Putamen (tissue), 1 donor: ENCODE measurements at regions not wholly inside any gene's neighbourhood (a gene's known extent, or its start where the extent isn't known, plus 50 kb on each side); places are given as distances from the start of the nearest gene placed in this dataset.
"Not testable (repeated sequence)": the region's sequence is repeated elsewhere in the genome, so short reads cannot be mapped to it uniquely, and the experiment has no call there.

Experiments
- DNase-seq: peaks from one replicate; pipeline ENCODE4 v3.0.0-alpha.2; 2016; ENCODE audit warnings: low spot score

- DNase-seq: no peak
Measured at GRCh38 chr5:126101901-126102300, 321.3 kb upstream of the GRAMD2B start.

GRCh38 chr5:126103050-126103449 lies 320.2 kb upstream of the GRAMD2B start:
- DNase-seq: no peak

DNA sequence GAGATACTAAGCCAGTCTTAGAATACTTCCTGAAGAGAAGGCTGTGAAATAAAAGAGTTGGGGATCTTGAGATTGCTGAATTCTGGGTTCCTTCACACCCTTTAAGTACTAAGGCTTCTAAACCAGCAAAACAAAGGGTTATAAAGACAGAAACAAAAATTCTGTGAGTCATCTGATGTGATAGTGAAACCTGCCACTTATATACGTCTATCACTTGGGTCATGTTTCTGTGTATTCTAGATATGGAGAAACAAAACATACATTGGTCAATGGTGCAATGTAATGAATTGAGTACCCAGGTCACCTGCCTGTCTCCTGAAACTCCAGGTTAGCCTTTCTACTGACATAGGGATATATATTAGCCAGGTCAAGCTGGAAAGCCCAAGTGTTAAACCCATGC lies 319.3 kb upstream of the GRAMD2B start:
- no peak for DNase-seq

GRCh38 chr5:126104341-126104740 lies 318.9 kb upstream of the GRAMD2B start:
- no peak for DNase-seq

GRCh38 chr5:126104951-126105350 lies 318.3 kb upstream of the GRAMD2B start:
- DNase-seq: no peak

DNA sequence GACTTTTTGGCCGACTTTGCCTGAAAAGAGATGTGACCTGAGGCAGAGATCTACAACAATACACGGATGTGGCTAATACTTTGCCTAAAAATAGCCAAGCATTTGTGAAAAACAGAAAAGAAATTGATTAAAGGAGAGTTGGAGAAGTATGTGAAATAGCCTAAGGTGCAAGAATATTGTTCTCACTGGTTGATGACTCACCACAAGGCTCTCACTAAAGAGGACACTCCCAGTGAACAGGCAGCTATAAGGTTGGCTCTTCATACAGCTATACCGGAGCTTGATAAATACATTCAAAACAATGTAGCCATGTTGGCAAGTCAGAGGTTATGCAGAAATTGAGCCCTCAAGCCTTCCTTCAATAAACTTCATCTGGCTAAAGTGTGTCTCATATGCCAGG lies 317.2 kb upstream of the GRAMD2B start:
- no peak for DNase-seq

GRCh38 chr5:126107381-126107780 lies 315.8 kb upstream of the GRAMD2B start:
- DNase-seq: no peak

DNA sequence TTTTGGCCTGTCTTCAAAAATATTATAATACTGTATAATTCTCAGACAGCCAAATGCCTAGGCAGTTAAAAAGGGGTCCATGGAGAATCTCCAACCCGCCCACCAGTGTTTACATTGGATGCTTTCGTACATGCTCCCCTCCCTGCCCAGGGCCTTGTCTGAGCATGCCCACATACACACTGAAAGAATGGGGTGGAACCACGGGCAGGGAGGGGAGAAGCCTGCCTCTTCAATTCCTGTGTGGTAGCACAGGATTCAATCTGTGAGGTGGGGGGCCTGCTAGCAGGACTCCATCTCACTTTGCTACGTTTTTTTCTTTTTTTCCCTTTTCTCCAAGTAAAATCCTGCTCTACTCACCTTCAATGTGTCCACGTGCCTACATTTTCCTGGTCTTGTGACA lies 314.7 kb upstream of the GRAMD2B start:
- no peak for DNase-seq

- DNase-seq: no peak
Measured at GRCh38 chr5:126115059-126115629, 308.1 kb upstream of the GRAMD2B start.

DNA sequence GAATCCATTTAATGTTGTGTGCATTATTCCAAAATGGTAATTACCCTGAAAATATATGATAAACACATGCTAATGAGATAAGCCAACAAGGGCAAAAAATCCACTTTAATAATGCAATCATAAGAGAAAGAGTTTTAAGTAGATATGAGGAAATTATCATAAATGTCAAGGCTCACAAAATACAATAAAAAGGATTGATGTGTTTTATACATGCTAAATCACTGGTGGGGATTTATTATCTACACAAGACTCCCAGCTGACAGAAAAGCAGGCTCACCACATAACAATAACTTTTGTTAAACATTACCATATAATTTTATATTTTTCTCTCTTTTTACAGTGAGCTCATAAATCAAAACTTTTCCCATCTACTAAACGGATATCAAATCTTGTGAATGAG lies 306.2 kb upstream of the GRAMD2B start:
- DNase-seq: no peak

GRCh38 chr5:126119887-126120442 lies 303.2 kb upstream of the GRAMD2B start:
- no peak for DNase-seq

GRCh38 chr5:126120939-126121338 lies 302.3 kb upstream of the GRAMD2B start:
- no peak for DNase-seq

GRCh38 chr5:126122942-126123341 lies 300.3 kb upstream of the GRAMD2B start:
- no peak for DNase-seq

- no peak for DNase-seq
Measured at GRCh38 chr5:126124706-126125345, 298.4 kb upstream of the GRAMD2B start.

GRCh38 chr5:126125407-126125806 lies 297.8 kb upstream of the GRAMD2B start:
- no peak for DNase-seq

DNA sequence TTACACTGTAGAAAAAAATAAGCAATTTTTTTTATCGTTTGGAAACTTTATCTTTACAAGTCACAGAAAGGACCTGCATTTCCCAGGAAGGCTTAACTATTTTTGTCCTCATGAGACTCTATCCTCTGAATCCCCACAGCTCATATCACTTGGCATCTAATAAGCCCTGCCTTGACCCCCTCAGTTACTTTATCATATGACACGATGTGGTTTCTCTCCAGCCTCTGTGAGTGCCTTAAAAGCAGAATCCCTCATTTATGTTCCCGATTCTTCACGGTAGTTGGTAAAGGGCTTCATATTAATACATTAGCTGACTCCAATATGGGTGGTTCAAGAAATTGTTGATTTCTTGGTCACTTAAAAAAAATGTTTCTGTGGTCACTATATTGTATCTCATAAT lies 296.6 kb upstream of the GRAMD2B start:
- DNase-seq: no peak

DNA sequence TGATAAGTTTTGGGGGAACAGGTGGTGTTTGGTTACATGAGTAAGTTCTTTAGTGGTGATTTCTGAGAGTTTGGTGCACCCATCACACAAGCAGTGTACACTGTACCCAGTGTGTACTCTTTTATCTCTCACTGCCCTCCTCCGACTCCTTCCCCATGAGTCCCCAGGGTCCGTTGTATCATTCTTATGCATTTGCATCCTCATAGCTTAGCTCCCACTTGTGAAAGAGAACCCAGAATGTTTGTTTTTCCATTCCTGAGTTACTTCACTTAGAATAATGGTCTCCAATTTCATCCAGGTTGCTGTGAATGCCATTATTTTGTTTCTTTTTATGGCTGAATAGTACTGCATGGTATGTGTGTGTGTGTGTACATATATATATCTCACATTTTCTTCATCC lies 295.8 kb upstream of the GRAMD2B start:
- DNase-seq: not testable (repeated sequence)

- DNase-seq: no peak
Measured at GRCh38 chr5:126129431-126129830, 293.8 kb upstream of the GRAMD2B start.

- DNase-seq: no peak
Measured at GRCh38 chr5:126133424-126133823, 289.8 kb upstream of the GRAMD2B start.

- no peak for DNase-seq
Measured at GRCh38 chr5:126137891-126138280, 285.3 kb upstream of the GRAMD2B start.

DNA sequence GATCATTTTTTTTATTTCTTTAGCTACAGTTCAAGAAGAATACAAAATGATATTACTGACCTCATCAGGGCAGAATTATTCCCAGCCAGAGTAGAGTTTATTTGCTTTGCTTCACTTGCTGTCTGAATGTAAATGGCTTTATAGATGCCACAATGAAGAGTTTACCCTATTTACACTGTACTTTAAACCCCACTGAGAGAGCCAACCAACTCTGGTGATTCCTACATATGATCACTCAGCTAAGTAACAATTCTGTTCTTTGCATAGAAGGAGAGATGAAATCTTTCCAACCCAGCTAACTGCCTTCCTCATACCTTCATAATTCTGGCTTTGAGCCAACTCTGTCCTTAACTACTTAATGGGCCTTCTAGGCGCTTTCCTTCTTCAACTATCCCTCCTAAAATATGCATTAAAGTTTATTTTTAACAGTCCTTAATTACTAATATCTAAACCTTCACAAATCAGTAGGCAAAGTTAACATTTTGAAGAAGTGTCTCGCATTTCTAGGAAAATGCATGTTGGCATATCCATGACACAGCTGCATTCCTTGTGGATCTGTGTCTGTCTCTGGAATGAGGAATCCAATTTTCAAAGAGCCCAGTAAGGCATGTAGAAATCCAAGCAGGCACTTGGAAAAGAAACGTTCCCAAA lies 284.8 kb upstream of the GRAMD2B start:
- no peak for DNase-seq

DNA sequence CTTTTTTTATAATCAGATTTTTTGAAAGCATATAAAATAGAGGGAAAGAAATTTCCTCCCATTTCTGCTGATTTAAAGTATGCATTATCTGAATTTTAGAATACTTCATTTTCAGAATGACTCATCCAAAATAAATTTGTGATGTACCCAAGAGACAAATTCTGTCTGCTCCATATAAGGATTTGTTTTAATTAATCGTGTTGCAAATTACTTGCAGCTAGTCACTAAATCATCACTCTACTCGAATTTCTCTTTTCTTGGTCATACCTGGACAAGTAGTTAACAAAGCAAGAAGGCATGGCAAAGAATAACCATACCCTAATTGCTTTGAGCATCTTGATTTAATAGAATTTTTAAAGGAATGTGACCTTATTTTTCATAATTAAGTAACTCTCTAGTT lies 284.1 kb upstream of the GRAMD2B start:
- DNase-seq: no peak

DNA sequence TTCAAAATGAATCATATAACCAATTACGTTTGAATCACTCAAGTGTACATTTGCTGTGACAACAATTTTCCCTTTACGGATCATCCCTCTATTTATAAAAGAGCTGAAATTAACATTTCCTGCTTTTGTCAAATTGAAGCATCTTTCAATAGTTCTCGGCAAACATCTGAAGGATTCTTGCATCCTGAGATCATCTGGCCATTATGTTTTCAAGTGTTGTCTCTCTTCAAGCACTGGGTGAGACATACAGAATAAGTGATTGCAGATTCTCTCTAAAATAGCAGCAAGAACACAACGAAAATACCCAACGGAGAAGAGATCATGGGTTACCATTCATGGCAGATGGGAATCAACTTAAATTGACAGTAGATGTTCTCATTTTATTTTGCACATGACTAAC lies 283.4 kb upstream of the GRAMD2B start:
- no peak for DNase-seq
